ENCODE measurements at regions not wholly inside any gene's neighbourhood (a gene's known extent, or its start where the extent isn't known, plus 50 kb on each side); places are given as distances from the start of the nearest gene placed in this dataset.
"Not testable (repeated sequence)": the region's sequence is repeated elsewhere in the genome, so short reads cannot be mapped to it uniquely, and the experiment has no call there.

- no peak for TF ChIP-seq EZH2 (IDR thresholded peaks at IDR 0.05)
- no peak for TF ChIP-seq FOXP2 (optimal IDR thresholded peaks at IDR 0.05; ENCODE audit: control extremely low read depth, extremely low read length, insufficient read depth)
- TF ChIP-seq POLR2AphosphoS5 (IDR thresholded peaks at IDR 0.05; ENCODE audit: borderline replicate concordance, low read depth, low read length): no peak
- no peak for DNase-seq (ENCODE audit: low read depth, low spot score)
- no peaks in the 10 kb centered on the region for H3K9me3 ChIP-seq (ENCODE audit: low read depth, low read length)
- no peak overlapping the region for H3K4me3 ChIP-seq
- no peak overlapping the region for H3K27ac ChIP-seq
- H3K36me3 ChIP-seq (ENCODE audit: insufficient read depth, low read length): no peaks in the 10 kb centered on the region
- no peak overlapping the region for H3K9ac ChIP-seq (ENCODE audit: insufficient read length)
These were observed 109.2 kb upstream of the NR5A2 start for GRCh38 chr1:199918196-199918769.

- DNase-seq (ENCODE audit: low read depth, low spot score): no peak
- Histone ChIP-seq H3K36me3 (ENCODE audit: insufficient read depth, low read length) (no peaks in the 10 kb centered on the region), H3K9me3 (ENCODE audit: low read depth, low read length) (no peaks in the 10 kb centered on the region), H3K9ac (ENCODE audit: insufficient read length) (no peak overlapping the region), H3K4me3 (no peak overlapping the region), H3K27ac (no peak overlapping the region)
- no peak for TF ChIP-seq POLR2AphosphoS5 (IDR thresholded peaks at IDR 0.05; ENCODE audit: borderline replicate concordance, low read depth, low read length)
- TF ChIP-seq FOXP2 (optimal IDR thresholded peaks at IDR 0.05; ENCODE audit: control extremely low read depth, extremely low read length, insufficient read depth): no peak
- no peak for TF ChIP-seq EZH2 (IDR thresholded peaks at IDR 0.05)
These were observed 106.9 kb upstream of the NR5A2 start for GRCh38 chr1:199920635-199921034.

GRCh38 chr1:199929556-199929955, 98.0 kb upstream of the NR5A2 start:
- no peak for DNase-seq (ENCODE audit: low read depth, low spot score)
- Histone ChIP-seq H3K27ac (no peak overlapping the region), H3K9me3 (ENCODE audit: low read depth, low read length) (no peaks in the 10 kb centered on the region), H3K4me3 (no peak overlapping the region), H3K9ac (ENCODE audit: insufficient read length) (no peak overlapping the region), H3K36me3 (ENCODE audit: insufficient read depth, low read length) (no peaks in the 10 kb centered on the region)
- TF ChIP-seq FOXP2 (optimal IDR thresholded peaks at IDR 0.05; ENCODE audit: control extremely low read depth, extremely low read length, insufficient read depth) (no peak), POLR2AphosphoS5 (IDR thresholded peaks at IDR 0.05; ENCODE audit: borderline replicate concordance, low read depth, low read length) (no peak), EZH2 (IDR thresholded peaks at IDR 0.05) (no peak)

GRCh38 chr1:199930067-199930466, 97.4 kb upstream of the NR5A2 start:
- not testable (repeated sequence) for H3K4me3 ChIP-seq; DNase-seq (ENCODE audit: low read depth, low spot score); H3K9ac ChIP-seq (ENCODE audit: insufficient read length)

GRCh38 chr1:199931666-199932377, 95.7 kb upstream of the NR5A2 start:
- Histone ChIP-seq H3K36me3 (ENCODE audit: insufficient read depth, low read length) (no peaks in the 10 kb centered on the region), H3K4me3 (no peak overlapping the region), H3K27ac (no peak overlapping the region), H3K9me3 (ENCODE audit: low read depth, low read length) (no peaks in the 10 kb centered on the region), H3K9ac (ENCODE audit: insufficient read length) (no peak overlapping the region)
- no peak for TF ChIP-seq POLR2AphosphoS5 (IDR thresholded peaks at IDR 0.05; ENCODE audit: borderline replicate concordance, low read depth, low read length)
- no peak for TF ChIP-seq FOXP2 (optimal IDR thresholded peaks at IDR 0.05; ENCODE audit: control extremely low read depth, extremely low read length, insufficient read depth)
- TF ChIP-seq EZH2 (IDR thresholded peaks at IDR 0.05): no peak
- no peak for DNase-seq (ENCODE audit: low read depth, low spot score)

More at GRCh38 chr1:199930067-199930466, 97.4 kb upstream of the NR5A2 start:
- not testable (repeated sequence) for H3K9me3 ChIP-seq (ENCODE audit: low read depth, low read length); H3K36me3 ChIP-seq (ENCODE audit: insufficient read depth, low read length); H3K27ac ChIP-seq

- DNase-seq (ENCODE audit: low read depth, low spot score): no peak
- H3K9ac ChIP-seq (ENCODE audit: insufficient read length): no peak overlapping the region
- TF ChIP-seq EZH2 (IDR thresholded peaks at IDR 0.05) (no peak), FOXP2 (optimal IDR thresholded peaks at IDR 0.05; ENCODE audit: control extremely low read depth, extremely low read length, insufficient read depth) (no peak), POLR2AphosphoS5 (IDR thresholded peaks at IDR 0.05; ENCODE audit: borderline replicate concordance, low read depth, low read length) (no peak)
- H3K36me3 ChIP-seq (ENCODE audit: insufficient read depth, low read length): no peaks in the 10 kb centered on the region
- H3K4me3 ChIP-seq: no peak overlapping the region
- no peak overlapping the region for H3K27ac ChIP-seq
- no peaks in the 10 kb centered on the region for H3K9me3 ChIP-seq (ENCODE audit: low read depth, low read length)
These were observed 95.0 kb upstream of the NR5A2 start for GRCh38 chr1:199932462-199932861.

- Histone ChIP-seq H3K27ac (no peak overlapping the region), H3K36me3 (ENCODE audit: insufficient read depth, low read length) (no peaks in the 10 kb centered on the region), H3K4me3 (no peak overlapping the region), H3K9ac (ENCODE audit: insufficient read length) (no peak overlapping the region), H3K9me3 (ENCODE audit: low read depth, low read length) (no peaks in the 10 kb centered on the region)
- DNase-seq (ENCODE audit: low read depth, low spot score): no peak
- TF ChIP-seq EZH2 (IDR thresholded peaks at IDR 0.05): no peak
These were observed 91.1 kb upstream of the NR5A2 start for GRCh38 chr1:199936441-199936840.

GRCh38 chr1:199937161-199937560, 90.3 kb upstream of the NR5A2 start:
- H3K36me3 ChIP-seq (ENCODE audit: insufficient read depth, low read length): no peaks in the 10 kb centered on the region
- TF ChIP-seq POLR2AphosphoS5 (IDR thresholded peaks at IDR 0.05; ENCODE audit: borderline replicate concordance, low read depth, low read length) (no peak), EZH2 (IDR thresholded peaks at IDR 0.05) (no peak), FOXP2 (optimal IDR thresholded peaks at IDR 0.05; ENCODE audit: control extremely low read depth, extremely low read length, insufficient read depth) (no peak)
- H3K4me3 ChIP-seq: no peak overlapping the region
- H3K9me3 ChIP-seq (ENCODE audit: low read depth, low read length): no peaks in the 10 kb centered on the region
- no peak overlapping the region for H3K27ac ChIP-seq
- no peak overlapping the region for H3K9ac ChIP-seq (ENCODE audit: insufficient read length)
- no peak for DNase-seq (ENCODE audit: low read depth, low spot score)

- Histone ChIP-seq H3K36me3 (ENCODE audit: insufficient read depth, low read length) (no peaks in the 10 kb centered on the region), H3K4me3 (no peak overlapping the region), H3K9me3 (ENCODE audit: low read depth, low read length) (no peaks in the 10 kb centered on the region), H3K9ac (ENCODE audit: insufficient read length) (no peak overlapping the region), H3K27ac (no peak overlapping the region)
- no peak for TF ChIP-seq FOXP2 (optimal IDR thresholded peaks at IDR 0.05; ENCODE audit: control extremely low read depth, extremely low read length, insufficient read depth)
- TF ChIP-seq POLR2AphosphoS5 (IDR thresholded peaks at IDR 0.05; ENCODE audit: borderline replicate concordance, low read depth, low read length): no peak
- no peak for TF ChIP-seq EZH2 (IDR thresholded peaks at IDR 0.05)
- DNase-seq (ENCODE audit: low read depth, low spot score): no peak
These were observed 89.8 kb upstream of the NR5A2 start for GRCh38 chr1:199937661-199938060.

All from SK-N-MC (cell line).